ENCODE measurements at regions not wholly inside any gene's neighbourhood (a gene's known extent, or its start where the extent isn't known, plus 50 kb on each side); places are given as distances from the start of the nearest gene placed in this dataset.
A peak's percentile ranks its signal among the peaks of the same experiment; 100 is the strongest.

GRCh38 chr6:167760979-167761793 is 65.5 kb upstream of the AFDN start (continued):
- no peak for TF ChIP-seq ZNF646 (CRISPR knock-in tag; IDR thresholded peaks at IDR 0.05)
- TF ChIP-seq PRMT3 (CRISPR knock-in tag; IDR thresholded peaks at IDR 0.05; ENCODE audit: borderline replicate concordance, low read depth), result no peak
- no peak for TF ChIP-seq ZNF569 (CRISPR knock-in tag; IDR thresholded peaks at IDR 0.05; ENCODE audit: borderline replicate concordance)
- TF ChIP-seq ARID3A (IDR thresholded peaks at IDR 0.05; ENCODE audit: low read depth, low read length), result no peak
- no peak for TF ChIP-seq ETV6 (CRISPR knock-in tag; conservative IDR thresholded peaks at IDR 0.05)
- no peak for TF ChIP-seq KDM5A (IDR thresholded peaks at IDR 0.05; ENCODE audit: borderline replicate concordance, low read length)
- no peak for TF ChIP-seq ZNF770 (CRISPR knock-in tag; IDR thresholded peaks at IDR 0.05)
- TF ChIP-seq ZNF484 (CRISPR knock-in tag; IDR thresholded peaks at IDR 0.05; ENCODE audit: borderline replicate concordance, low read depth), result no peak
- TF ChIP-seq CHCHD3 (CRISPR knock-in tag; IDR thresholded peaks at IDR 0.05), result no peak
- no peak for TF ChIP-seq ZNF20 (CRISPR knock-in tag; IDR thresholded peaks at IDR 0.05)
- no peak; the same call in 1 of the 2 replicates for TF ChIP-seq ZBTB26 (CRISPR knock-in tag; IDR thresholded peaks at IDR 0.05; ENCODE audit: borderline replicate concordance)
- peak; percentile 87 for TF ChIP-seq ZMYM2 (CRISPR knock-in tag; IDR thresholded peaks at IDR 0.05)
